H9 (cell line): ENCODE measurements at regions not wholly inside any gene's neighbourhood (a gene's known extent, or its start where the extent isn't known, plus 50 kb on each side); places are given as distances from the start of the nearest gene placed in this dataset.

Experiments
- DNase-seq: peaks from one replicate; pipeline ENCODE4 v3.0.0-alpha.2; 2017
- H2AFZ ChIP-seq: one replicate; pipeline ENCODE4 v1.6.1; 2013; ENCODE audit warnings: mild to moderate bottlenecking, low read length, control low read depth, moderate library complexity
- H2AK5ac ChIP-seq: 2 replicates; pipeline ENCODE4 v1.6.1; 2013; ENCODE audit warnings: low read length, control low read depth, mixed read lengths; ENCODE audit not compliant: insufficient read length
- H2BK120ac ChIP-seq: one replicate; pipeline ENCODE4 v1.6.1; 2013; ENCODE audit warnings: low read depth, mild to moderate bottlenecking, low read length, control low read depth, inconsistent platforms; ENCODE audit not compliant: poor library complexity, severe bottlenecking
- H2BK12ac ChIP-seq: 2 replicates; pipeline ENCODE4 v1.6.1; 2013; ENCODE audit warnings: low read length, control low read depth, mixed read lengths, low read depth; ENCODE audit not compliant: insufficient read length
- H2BK15ac ChIP-seq: 2 replicates; pipeline ENCODE4 v1.6.1; 2013; ENCODE audit warnings: low read depth, low read length, control low read depth
- H2BK20ac ChIP-seq: one replicate; pipeline ENCODE4 v1.6.1; 2013; ENCODE audit warnings: low read depth, mild to moderate bottlenecking, low read length, control low read depth, inconsistent platforms; ENCODE audit not compliant: poor library complexity, severe bottlenecking
- H2BK5ac ChIP-seq: 2 replicates; pipeline ENCODE4 v1.6.1; 2013; ENCODE audit warnings: low read length, control low read depth, mixed read lengths; ENCODE audit not compliant: insufficient read length
- H3K14ac ChIP-seq: 2 replicates; pipeline ENCODE4 v1.6.1; 2013; ENCODE audit warnings: low read length, control low read depth; ENCODE audit not compliant: insufficient read depth
- H3K18ac ChIP-seq: 2 replicates; pipeline ENCODE4 v1.6.1; 2013; ENCODE audit warnings: low read depth, mild to moderate bottlenecking, mixed read lengths, low read length, control low read depth; ENCODE audit not compliant: insufficient read length
- H3K23ac ChIP-seq: 2 replicates; pipeline ENCODE4 v1.6.1; 2013; ENCODE audit warnings: low read length, control low read depth, mixed read lengths, low read depth; ENCODE audit not compliant: insufficient read length
- H3K23me2 ChIP-seq: 2 replicates; pipeline ENCODE4 v1.6.1; 2013; ENCODE audit warnings: low read depth, mild to moderate bottlenecking, mixed read lengths, low read length, control low read depth; ENCODE audit not compliant: insufficient read length, poor library complexity, severe bottlenecking
- H3K27ac ChIP-seq: 2 replicates; pipeline ENCODE4 v1.5.1; 2013; ENCODE audit warnings: low read length, control low read depth, mixed read lengths, low read depth; ENCODE audit not compliant: insufficient read length
- H3K27me3 ChIP-seq: 2 replicates; pipeline ENCODE4 v1.6.1; 2013; ENCODE audit warnings: low read length, control low read depth, inconsistent platforms; ENCODE audit not compliant: insufficient read depth
- H3K4ac ChIP-seq: 2 replicates; pipeline ENCODE4 v1.6.1; 2013; ENCODE audit warnings: low read depth, mild to moderate bottlenecking, control low read depth, inconsistent platforms, low read length, moderate library complexity
- H3K4me1 ChIP-seq: 2 replicates; pipeline ENCODE4 v1.6.1; 2013; ENCODE audit warnings: low read length, control low read depth, inconsistent platforms; ENCODE audit not compliant: insufficient read depth
- H3K4me2 ChIP-seq: 2 replicates; pipeline ENCODE4 v1.6.1; 2013; ENCODE audit warnings: low read length, control low read depth, mixed read lengths; ENCODE audit not compliant: insufficient read length, insufficient read depth
- H3K56ac ChIP-seq: 2 replicates; pipeline ENCODE4 v1.6.1; 2013; ENCODE audit warnings: low read depth, mild to moderate bottlenecking, mixed read lengths, low read length, control low read depth; ENCODE audit not compliant: insufficient read length
- H3K79me1 ChIP-seq: 2 replicates; pipeline ENCODE4 v1.6.1; 2013; ENCODE audit warnings: low read depth, mild to moderate bottlenecking, moderate library complexity, low read length, control low read depth, inconsistent platforms; ENCODE audit not compliant: insufficient read depth, poor library complexity, severe bottlenecking
- H3K79me2 ChIP-seq: 2 replicates; pipeline ENCODE4 v1.6.1; 2013; ENCODE audit warnings: low read length, control low read depth, inconsistent platforms; ENCODE audit not compliant: insufficient read depth
- H3K9ac ChIP-seq: 2 replicates; pipeline ENCODE4 v1.6.1; 2013; ENCODE audit warnings: low read length, control low read depth, mixed read lengths; ENCODE audit not compliant: insufficient read length; ENCODE audit errors: extremely low read depth
- H3K9me3 ChIP-seq: one replicate; pipeline ENCODE4 v1.6.1; 2013; ENCODE audit warnings: low read depth, low read length, inconsistent platforms; ENCODE audit not compliant: control insufficient read depth
- H3T11ph ChIP-seq: one replicate; pipeline ENCODE4 v1.6.1; 2013; ENCODE audit warnings: mild to moderate bottlenecking, low read length, control low read depth, inconsistent platforms
- H4K20me1 ChIP-seq: one replicate; pipeline ENCODE4 v1.6.1; 2013; ENCODE audit not compliant: control insufficient read depth, insufficient read length, insufficient read depth
- H4K5ac ChIP-seq: 2 replicates; pipeline ENCODE4 v1.6.1; 2013; ENCODE audit warnings: low read depth, mild to moderate bottlenecking, mixed read lengths, low read length, control low read depth; ENCODE audit not compliant: insufficient read length
- H4K8ac ChIP-seq: replicated peaks from 2 replicates; pipeline ENCODE4 v1.6.1; 2013; ENCODE audit warnings: low read length, control low read depth, mixed read lengths, low read depth; ENCODE audit not compliant: insufficient read length
- H4K91ac ChIP-seq: 2 replicates; pipeline ENCODE4 v1.6.1; 2013; ENCODE audit warnings: low read depth, mild to moderate bottlenecking, moderate library complexity, mixed read lengths, low read length, control low read depth; ENCODE audit not compliant: insufficient read length
- H3K27ac Mint-ChIP-seq, 3 experiments: 2 replicates in 2 of 3; 3 replicates in 1 of 3; pipeline ENCODE4 v1.8.0; 2020 to 2021; ENCODE audit warnings: mixed read lengths in 3 of 3, mild to moderate bottlenecking in 1 of 3, moderate library complexity in 1 of 3
- H3K27me3 Mint-ChIP-seq: 2 replicates; pipeline ENCODE4 v1.8.0; 2021; ENCODE audit warnings: low read depth, mild to moderate bottlenecking, moderate library complexity, mixed read lengths
- H3K36me3 Mint-ChIP-seq, 3 experiments: 2 replicates in 2 of 3; 3 replicates in 1 of 3; pipeline ENCODE4 v1.8.0; 2020 to 2021; ENCODE audit warnings: low read depth in 3 of 3, mixed read lengths in 3 of 3; ENCODE audit not compliant: insufficient read depth in 1 of 3
- H3K4me1 Mint-ChIP-seq, 2 experiments: 2 replicates each; pipeline ENCODE4 v1.8.0; 2020; ENCODE audit warnings: mixed read lengths in 2 of 2
- H3K4me3 Mint-ChIP-seq, 2 experiments: 2 replicates in 1 of 2; 3 replicates in 1 of 2; pipeline ENCODE4 v1.8.0; 2020 to 2021; ENCODE audit warnings: mild to moderate bottlenecking in 2 of 2, mixed read lengths in 2 of 2, moderate library complexity in 1 of 2
- H3K9me3 Mint-ChIP-seq, 2 experiments: 2 replicates in 1 of 2; 3 replicates in 1 of 2; pipeline ENCODE4 v1.8.0; 2020; ENCODE audit warnings: mild to moderate bottlenecking in 2 of 2, mixed read lengths in 2 of 2, moderate library complexity in 1 of 2
- CTCF ChIP-seq: fragments of 200-600 bp; sonication (generic); conservative IDR thresholded peaks from 3 replicates; pipeline ENCODE4 v1.8.0; 2021; ENCODE audit warnings: antibody characterized with exemption, mild to moderate bottlenecking
- WGBS: extraction: QIAGEN DNeasy Blood & Tissue Kit; methylation state at CpG from one replicate; pipeline ENCODE4 v1.1.7; 2013; ENCODE audit warnings: missing lambda C conversion rate, low lambda C conversion rate, mixed read lengths; ENCODE audit not compliant: insufficient read length; ENCODE audit errors: extremely low coverage; 5-methylcytosine and 5-hydroxymethylcytosine counted together

GRCh38 chr7:79683916-79684315 lies 230.4 kb upstream of the MAGI2 start:
- Histone ChIP-seq H3K27ac (no peak overlapping the region), H2BK15ac (no peak overlapping the region), H4K5ac (no peak overlapping the region), H4K91ac (no peak overlapping the region), H3K14ac (no peak overlapping the region), H3K56ac (no peak overlapping the region), H3K9me3 (no peaks in the 10 kb centered on the region), H3K79me2 (no peaks in the 10 kb centered on the region), H2BK20ac (no peak overlapping the region), H3K4me2 (no peak overlapping the region), H3K23me2 (no peaks in the 10 kb centered on the region), H4K8ac (no peak overlapping the region), H2BK5ac (no peak overlapping the region), H2AK5ac (no peak overlapping the region), H3K9ac (no peak overlapping the region), H4K20me1 (no peaks in the 10 kb centered on the region), H3K18ac (no peak overlapping the region), H3K27me3 (no peaks in the 10 kb centered on the region), H3K23ac (no peak overlapping the region), H2BK120ac (no peak overlapping the region), H3T11ph (no peak overlapping the region), H3K79me1 (no peaks in the 10 kb centered on the region), H2BK12ac (no peak overlapping the region), H2AFZ (no peak overlapping the region), H3K4me1 (no peaks in the 10 kb centered on the region), H3K4ac (no peak overlapping the region)
- no peaks in the 10 kb centered on the region; the same call in none of the 2 replicates for H3K27me3 Mint-ChIP-seq
- no peaks in the 10 kb centered on the region for H3K4me1 Mint-ChIP-seq
- no peaks in the 10 kb centered on the region for H3K9me3 Mint-ChIP-seq
- WGBS = no CpG with 5 or more reads among the region's 1 CpG
- H3K4me3 Mint-ChIP-seq = no peak overlapping the region
- no peak overlapping the region for H3K27ac Mint-ChIP-seq
- TF ChIP-seq CTCF = no peak
- DNase-seq = no peak
- no peaks in the 10 kb centered on the region for H3K36me3 Mint-ChIP-seq
